HG02623 (cell line): ENCODE measurements at regions not wholly inside any gene's neighbourhood (a gene's known extent, or its start where the extent isn't known, plus 50 kb on each side); places are given as distances from the start of the nearest gene placed in this dataset.

ENCODE experiments used
- ATAC-seq: cut with Tn5 transposase; IDR thresholded peaks from one replicate; pipeline ENCODE4 v1.9.1; 2021; ENCODE audit warnings: moderate library complexity; ENCODE audit not compliant: unreplicated experiment

DNA sequence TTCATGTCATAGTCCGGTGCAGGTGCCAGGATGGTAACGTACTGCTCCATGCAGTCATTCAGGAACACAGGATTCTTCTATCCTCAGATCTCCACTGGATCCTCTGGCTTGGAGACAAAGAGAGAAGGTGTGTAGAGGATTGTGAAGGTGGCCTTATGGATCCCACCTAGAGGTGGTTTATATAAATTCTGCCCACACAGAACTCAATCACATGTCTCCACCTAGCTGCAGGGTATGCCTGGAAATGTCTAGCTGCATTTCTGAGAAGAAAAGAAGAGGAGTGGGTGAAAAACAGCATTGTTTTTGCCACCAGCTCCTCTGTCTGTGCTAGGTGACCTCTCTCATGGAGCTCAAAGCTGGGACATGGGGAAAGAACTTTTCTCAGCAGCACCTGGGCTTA is 478.7 kb downstream of the PDCD6IP start:
- ATAC-seq: no peak

DNA sequence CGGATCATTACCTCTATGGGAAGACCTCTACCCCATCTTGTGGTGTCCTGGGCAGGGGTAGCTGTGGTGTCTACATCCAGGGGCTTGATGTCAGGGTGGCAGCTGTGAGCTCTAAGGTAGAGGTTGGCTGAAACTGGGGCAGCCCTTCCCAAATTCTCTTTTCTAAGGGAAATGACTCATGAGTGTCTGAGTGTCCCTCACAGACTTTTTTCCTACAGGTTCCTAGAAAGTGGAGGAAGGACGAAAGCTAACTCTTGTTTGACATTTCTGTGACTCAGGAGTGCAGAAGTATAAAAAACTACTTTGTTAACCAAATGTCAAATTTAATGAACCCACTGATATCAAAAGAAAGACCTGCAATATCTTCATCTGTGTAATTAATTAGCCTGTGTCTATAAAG is 481.5 kb downstream of the PDCD6IP start:
- ATAC-seq: no peak

DNA sequence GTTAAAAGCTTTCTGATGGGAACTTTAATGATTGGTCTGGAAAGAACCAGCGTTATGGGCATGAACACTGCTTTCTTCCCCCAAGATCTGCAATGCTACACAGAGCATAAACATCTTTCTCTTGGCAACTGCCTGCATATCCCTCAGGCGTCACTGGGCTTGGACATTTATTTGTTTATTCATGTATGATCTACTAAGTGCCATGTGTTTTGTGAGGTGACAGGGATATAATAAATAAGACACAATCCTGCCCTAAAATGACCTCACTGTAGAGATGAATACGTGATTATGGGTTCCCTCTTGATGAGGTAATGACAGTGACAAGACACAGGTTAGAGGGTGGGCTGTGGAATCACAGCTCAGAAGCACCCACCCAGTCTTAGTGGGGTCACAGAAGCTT is 485.3 kb downstream of the PDCD6IP start:
- ATAC-seq: no peak

DNA sequence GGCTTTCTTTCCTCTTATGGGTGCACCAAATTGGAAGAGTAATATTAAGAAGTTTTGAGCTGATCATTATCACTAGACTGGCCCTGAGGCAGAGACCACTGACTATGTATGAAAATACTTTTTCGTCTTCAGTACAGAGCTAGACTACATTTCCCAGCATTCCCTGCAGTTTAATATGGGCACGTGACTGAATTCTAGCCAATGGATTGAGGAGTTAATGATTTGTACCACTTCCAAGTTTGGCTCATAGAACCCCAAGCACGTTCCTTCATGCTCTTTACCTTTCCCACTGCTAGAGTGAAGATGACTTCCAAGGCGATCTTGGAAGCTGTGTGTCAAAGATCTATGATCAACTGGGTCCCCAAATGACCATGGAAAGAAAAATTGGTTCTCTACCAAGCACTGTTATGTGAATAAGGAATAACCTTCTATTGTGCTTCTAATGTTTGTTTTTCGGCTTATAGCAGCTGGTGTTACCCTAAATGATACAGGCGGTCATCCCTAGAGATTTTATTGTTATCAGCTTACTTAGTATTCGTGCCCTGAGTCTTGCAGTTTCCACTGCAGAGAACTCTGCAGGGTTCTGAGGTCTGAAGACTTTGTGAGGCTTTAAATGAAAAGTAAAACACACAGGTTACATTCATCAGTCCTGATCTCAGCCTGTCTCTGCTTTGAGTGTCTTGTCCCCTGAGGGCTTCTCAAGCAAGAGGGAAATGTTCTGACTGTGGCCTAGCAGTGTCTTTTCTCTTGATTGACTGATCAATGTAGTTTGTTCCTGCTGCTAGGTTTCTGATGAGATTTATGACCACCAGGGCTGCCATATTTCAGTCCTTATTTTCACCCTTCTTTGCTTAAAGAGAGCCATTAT is 486.8 kb downstream of the PDCD6IP start:
- ATAC-seq: no peak

DNA sequence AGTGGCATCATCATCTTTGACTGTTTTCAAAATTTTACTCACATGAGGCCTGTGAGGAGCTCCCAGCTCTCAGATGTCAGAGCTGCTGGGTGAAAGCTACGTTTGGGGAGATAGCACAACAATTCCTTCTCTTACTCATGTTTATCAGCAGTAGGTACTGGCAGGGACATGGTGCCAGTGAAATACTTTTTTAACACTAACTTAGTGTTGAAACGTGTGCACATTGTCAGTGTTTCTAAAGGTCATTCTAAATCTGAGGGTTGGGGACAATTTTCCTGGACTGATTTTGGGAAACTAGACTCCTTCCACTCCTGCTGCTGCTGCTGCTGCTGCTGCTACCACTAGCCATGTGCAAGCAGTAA is 487.4 kb downstream of the PDCD6IP start:
- no peak for ATAC-seq

DNA sequence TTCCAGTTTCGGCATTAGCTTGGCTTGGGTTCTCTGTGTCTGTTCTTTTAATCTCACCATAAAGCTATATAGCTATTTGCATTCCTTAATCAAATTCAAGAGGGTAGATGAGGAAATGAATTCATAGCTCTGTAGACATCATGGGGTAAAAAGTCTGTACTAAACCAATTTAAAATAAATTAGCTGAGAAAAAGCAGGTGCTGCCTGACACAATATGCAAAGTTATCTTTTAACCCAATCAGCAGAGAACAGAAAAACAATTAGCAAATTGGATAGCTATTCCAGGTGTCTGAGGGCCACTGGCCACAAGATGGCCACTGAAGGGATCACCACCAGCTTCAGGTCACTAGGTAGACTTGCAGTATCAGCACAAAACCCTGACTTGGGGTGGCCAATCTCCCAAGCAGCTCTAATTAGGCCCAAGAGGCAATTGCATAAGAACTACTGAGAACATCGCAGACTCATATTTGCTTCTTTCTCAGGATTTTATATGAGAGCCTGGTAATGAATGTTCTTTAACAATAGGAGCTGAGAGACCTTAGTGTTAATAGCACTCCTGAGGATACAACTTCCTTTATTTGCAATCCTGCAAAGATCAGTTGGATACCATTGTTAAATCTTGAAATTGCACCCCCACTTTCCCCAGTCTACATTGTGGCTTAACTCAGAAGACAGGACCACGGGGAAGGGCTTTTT is 494.3 kb downstream of the PDCD6IP start:
- no peak for ATAC-seq

DNA sequence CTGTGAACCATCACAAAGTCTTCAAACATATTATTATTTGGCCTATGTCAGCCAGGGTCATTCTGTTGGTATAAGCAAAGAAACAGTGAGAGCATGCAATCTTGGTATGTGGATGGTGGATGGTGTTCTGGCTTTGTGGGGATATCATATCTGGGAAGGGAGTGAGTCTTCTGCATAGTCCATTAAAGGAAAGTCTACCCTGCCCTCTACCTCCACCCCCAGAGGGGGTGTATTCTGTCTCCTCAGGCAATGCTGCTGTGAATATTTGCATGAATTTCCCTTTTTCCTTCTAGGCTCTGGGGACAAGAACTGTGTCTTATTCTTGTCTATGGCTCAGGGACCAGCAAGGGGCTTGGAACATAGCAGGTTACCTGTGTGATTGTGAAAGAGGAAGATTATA is 495.8 kb downstream of the PDCD6IP start:
- ATAC-seq: no peak

DNA sequence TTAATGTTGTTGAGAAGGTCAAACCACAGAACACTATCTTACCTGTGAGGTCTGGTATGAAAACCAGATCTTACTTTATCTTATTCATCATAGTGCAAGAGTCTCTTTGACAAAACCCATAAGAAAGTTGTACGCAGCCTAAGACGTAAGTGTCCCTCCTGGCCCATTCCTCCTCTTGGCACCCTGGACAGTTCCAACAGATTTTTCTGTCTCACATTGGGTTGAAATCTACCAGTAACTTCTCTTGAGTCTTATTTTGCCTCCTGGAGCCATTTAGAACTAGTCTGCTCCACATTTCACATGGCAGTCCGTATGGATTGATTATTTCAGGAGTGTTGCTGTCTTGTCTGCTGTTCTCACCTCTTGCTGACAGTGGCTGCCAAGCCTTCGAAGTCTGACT is 498.4 kb downstream of the PDCD6IP start:
- ATAC-seq: no peak

DNA sequence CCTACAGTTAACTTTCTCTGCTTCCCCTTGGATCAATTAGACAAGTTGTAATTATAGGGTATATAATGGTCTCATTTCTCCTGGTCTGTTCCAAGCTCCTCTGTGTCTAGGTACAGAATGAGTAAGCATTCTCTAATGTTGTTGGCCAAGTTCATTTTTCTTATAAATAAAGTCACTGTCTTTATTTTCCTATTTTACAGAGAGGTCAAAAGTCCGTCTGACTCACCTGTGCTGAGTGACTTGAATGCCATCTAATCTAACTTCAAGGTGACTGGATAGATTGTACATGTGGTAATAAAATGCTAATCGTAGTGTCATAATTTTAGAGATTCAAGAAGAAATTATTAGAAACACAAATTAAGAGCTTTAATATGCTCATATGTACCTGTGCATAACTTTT is 500.2 kb downstream of the PDCD6IP start:
- ATAC-seq: no peak

DNA sequence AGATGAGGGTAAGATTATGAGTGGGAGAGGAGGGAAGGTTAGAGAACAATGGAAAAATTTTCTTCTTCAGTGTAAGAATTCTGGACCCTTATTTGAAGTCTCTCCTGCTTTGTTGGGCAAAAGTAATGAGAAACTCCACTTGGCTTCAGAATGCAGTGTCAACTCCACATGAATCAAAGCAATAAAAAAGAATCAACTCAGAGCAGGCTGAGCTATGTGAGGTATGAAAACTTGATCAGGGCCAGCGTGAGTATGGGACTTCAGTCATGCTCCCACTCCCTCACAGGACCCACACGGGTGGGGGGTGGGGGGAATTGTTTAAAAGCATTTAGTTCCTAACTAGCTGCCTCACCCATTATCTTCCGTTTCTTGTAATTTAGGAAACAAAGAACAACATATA is 502.2 kb downstream of the PDCD6IP start:
- ATAC-seq: no peak

DNA sequence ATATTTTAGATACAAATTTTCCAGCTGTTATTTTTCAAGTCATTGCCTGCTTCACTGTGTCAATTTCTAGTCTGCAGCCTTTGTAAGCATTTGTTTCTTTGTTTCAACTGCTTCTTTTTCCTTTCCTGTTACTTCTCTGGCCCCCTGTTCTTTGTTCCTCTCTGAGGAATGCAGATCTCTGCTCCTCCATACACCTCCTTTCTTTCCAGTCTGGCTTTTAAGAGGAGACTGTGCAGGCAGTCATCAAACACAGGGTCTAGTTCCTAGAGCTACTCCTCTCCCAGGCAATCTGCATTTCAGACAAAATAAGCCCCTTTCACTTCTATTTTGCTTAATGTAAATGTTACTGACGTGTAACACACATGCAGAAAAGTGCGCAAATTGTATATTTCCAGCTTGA is 502.9 kb downstream of the PDCD6IP start:
- ATAC-seq: no peak

DNA sequence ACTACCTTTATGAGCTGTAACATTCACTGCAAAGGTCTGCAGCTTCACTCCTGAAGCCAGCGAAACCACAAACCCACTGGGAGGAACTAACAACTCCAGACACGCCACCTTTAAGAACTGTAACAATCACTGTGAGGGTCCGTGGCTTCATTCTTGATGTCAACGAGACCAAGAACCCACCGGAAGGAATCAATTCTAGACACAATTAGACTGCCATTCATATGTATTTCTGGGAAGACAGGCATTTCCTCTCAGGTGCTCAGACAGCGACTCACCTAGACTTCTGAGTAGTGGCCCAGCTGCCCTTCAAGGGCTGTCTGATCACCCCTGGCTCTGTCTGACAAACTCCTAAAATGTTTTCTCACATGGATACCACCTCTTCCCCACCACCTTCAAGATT is 506.8 kb downstream of the PDCD6IP start:
- ATAC-seq: no peak

DNA sequence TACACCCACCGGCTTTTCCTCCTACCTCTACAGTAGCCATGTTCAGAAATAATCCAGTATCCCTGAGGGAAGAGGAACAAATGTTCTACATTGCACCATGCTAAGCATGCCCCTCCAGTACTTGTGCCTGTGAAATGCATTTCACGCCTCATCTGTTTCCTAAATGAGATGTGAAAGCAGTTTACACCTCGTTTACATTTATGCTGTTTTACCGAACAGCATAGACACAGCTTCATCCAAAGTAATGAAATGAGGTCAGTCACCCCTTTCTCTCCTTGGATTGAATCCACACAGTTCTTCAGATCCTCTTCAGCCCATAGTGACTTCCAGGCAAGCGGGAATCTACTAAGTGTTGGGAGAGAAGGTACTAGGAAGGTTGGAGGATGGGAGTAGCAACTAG is 514.3 kb downstream of the PDCD6IP start:
- ATAC-seq: no peak

DNA sequence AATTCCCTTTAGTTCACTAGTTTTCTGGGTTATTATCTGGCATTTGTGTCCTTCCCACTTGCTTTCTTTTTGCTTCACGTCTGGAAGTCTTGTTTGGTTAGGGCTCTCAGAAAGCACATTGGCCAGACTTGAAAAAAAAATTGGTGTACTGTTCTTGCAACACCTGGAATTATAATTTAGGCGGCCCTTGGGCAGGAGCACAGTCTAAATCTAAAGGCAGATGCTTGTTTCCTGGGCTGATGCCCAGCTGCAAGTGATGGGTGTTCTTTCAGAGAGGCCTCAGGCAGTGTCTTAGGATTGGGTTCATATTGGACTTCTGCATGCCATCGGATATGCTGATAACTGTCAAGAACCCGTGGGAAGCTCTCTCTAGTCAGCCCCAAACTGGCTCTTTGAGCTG is 521.5 kb downstream of the PDCD6IP start:
- ATAC-seq: no peak

DNA sequence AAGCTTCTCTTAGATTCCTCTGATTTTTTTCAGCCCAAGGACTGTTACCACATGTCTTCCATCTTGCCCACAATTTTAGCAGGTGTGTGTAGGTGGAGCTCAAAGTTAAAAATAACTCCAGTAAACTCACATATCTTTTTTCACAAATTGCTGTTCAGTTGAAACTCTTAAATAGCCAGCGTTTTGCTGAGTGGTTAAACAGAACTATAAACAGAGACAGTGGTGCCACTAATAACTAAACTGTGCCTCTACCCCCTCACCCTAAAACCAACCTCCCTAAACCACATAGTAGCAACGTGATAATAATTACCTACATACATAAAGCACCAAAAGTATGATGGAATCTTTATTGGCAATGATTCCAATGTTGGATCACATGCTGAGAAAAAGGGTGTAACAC is 525.1 kb downstream of the PDCD6IP start:
- ATAC-seq: peak; percentile 85

DNA sequence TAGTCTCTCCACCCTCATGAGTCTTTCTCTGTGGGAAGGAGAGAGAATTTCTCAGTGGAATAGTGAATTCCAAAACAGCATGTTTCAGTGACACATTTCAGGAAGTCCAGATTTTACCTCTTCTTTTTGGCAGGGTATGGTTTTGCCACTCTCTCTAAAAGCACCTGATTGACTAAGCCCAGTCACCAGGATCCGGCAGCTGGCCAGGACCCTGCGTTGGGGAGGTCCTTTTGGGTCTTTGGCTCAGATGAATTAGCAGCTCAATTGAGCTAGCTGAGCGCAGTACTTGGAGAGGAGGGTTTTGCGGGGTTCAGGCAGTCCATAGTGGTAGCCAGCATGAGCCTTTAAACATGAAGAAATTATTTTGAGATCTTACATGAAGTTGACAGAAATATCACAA is 548.2 kb downstream of the PDCD6IP start:
- ATAC-seq: no peak

DNA sequence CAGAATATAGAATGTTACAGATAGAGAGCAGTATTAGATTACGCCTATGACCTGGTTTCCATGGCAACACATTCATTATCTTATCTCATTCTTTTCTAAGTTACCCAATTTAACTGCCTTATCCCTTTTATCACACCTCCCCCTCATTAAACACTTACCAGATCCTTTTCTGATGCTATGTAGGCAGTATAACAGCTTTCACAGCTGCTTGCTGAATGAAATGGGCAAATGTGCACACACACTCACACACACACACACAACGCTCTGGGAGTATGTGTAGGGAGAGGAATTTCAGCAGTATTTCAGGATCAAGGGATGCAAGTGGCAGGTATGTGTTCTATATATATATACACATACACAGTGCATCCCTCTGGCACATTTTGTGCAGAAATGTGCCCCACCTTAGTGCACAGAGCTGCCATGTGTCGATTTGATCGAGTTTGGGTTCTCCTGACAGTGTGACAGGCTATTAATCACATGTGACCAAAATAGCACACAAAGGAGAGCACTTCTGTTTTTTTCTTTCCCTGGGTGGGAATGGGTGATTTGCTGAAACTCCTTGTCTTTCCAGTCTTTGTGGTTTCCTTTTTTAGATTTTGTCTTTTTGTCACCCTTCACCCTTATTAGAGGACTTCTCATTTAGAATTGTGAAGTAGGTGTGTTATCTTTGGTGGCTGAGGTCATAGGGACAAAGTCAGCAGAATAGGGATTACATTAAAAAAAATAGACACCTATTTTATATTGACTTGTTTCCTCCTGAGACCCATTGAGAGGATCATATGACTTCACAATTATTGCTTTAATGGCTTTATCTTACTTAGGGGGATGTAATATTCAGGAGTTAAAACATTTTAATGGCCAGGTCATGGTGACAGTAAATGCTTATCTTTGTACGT is 553.7 kb downstream of the PDCD6IP start:
- no peak for ATAC-seq

DNA sequence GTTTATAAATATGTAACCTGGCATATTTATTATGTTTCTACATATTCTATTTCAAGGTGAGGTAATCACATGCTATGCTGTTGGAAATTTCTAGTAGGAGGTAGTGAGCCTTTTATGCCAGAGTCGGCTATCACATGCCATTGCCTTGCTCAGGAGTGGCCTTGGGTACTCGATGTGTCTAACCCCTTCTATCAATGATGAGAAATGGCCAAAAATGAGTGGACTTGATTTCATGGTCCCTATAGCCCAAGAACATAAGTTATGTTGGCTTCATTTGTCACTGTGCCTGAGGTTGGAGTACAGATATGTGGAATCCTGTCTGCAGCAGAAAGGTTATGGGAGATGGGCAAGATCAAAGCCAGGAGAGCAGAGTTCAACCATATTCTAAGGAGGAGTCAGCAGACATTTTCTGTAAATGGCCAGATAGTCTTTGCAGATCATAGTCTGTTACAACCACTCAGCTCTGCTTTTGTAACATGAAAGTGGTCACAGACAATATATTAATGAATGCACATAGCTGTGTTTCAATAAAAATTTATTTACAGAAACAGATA is 554.4 kb downstream of the PDCD6IP start:
- no peak for ATAC-seq

DNA sequence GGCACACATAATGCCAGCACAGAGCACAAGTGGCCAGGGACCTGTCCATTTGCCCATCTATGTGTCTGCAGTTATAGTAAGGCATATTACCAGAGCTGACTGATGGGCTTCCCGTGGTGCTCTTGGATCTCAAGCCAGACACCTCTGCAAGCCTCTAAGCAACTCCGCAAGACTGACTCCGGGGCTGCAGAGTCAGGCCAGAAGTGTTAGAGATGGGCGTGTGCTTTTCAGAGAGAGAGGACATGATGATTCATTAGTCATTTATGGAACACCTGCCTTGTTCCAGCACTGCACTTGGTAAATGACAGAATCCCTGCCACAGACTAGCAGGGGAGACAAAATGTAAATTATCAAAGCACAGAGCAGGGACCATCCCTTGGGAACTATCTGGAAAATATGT is 559.0 kb downstream of the PDCD6IP start:
- no peak for ATAC-seq

DNA sequence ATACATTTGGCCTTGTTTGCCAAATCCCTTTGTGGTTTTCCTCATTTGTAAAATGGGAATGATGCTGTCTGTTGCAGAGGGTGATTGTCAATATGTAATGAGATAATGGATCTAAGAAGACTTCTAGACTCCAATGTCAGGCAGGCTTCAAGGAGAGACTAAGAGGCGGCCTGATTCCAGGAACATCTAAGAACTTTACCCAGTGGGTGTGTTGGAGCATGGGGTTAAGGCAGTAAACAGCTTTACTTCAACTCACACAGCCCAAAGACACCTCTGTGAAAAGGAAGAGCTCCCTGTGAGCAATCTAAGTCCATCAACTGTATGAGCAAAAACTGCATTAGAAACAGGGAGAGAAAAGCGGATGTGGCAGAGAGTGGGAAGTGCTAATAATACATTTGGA is 560.6 kb downstream of the PDCD6IP start:
- ATAC-seq: no peak

DNA sequence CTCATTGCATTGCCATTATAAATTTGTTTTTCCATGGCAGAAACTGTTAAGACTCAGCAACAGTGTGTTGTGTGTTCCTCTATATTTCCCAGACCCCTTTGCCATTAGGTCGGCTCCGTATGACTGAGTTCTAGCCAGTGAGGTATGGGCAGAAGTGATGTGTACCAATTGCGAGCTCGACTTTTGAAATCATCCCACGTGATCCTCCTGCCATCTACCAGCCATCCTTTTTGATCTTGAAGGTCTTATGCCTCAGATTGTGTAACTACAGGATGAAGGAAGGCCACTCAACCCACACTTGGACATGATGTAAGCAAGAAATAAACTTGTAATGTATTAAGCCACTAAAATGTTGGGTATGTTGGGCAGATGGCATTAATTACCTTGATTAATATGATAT is 562.3 kb downstream of the PDCD6IP start:
- ATAC-seq: no peak
